Activated CD4-positive, alpha-beta T cell treated with anti-CD3 and anti-CD28 coated beads, Interleukin-2, amount 50 U/mL, for 4 hours (primary cell): ENCODE measurements at regions not wholly inside any gene's neighbourhood (a gene's known extent, or its start where the extent isn't known, plus 50 kb on each side); places are given as distances from the start of the nearest gene placed in this dataset.
"Not testable (repeated sequence)": the region's sequence is repeated elsewhere in the genome, so short reads cannot be mapped to it uniquely, and the experiment has no call there.

Experiments
- DNase-seq, 2 experiments: peaks; one replicate each; pipeline ENCODE4 v3.0.0-alpha.2; 2020

- no peak for DNase-seq
Measured at GRCh38 chr5:163794993-163795392, 289.6 kb downstream of the MAT2B start.

- no peak for DNase-seq
Measured at GRCh38 chr5:163807781-163808180, 302.4 kb downstream of the MAT2B start.

DNA sequence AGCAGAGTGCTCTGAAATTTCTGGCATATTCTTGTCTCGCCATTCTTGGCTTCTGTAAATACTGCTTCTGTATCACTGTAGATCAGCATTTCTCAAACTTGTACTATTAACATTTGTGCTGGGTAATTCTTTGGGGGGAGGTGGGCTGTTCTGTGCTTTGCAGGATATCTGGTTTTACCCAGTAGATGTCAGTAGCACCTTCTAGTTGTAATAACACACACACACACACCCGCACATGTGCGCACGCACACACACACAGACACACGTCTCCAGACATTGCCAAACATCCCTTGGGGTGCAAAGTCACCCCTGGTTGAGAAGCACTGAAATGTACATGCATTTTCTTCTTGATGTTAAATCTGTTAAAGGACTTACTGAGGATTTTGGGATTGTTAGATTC, 304.1 kb downstream of the MAT2B start:
- no peak for DNase-seq

- DNase-seq, result no peak
Measured at GRCh38 chr5:163813900-163814299, 308.5 kb downstream of the MAT2B start.

DNA sequence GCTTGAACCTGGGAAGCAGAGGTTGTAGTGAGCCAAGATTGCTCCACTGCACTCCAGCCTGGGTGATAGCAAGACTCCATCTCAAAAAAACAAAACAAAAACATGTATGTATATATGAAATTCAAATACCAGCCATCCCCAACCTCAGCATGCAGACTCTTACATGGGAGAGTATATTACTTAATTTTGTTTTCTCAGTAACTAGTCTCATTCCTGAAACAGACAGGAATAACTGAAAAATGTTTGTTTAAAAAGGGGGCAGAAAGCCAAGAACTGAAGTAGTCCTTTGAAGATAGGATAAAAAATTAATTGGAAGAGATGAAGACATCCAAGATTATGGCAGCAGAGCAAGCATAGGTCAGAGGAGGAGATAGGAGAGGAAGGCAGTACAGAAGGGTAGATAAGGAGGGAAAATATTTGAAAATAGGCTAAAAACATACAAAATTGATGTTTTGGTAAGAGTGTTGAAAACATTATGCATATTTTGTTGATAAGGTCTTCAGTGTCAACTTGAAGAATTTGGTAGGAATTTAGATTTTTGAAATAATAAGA, 309.9 kb downstream of the MAT2B start:
- no peak for DNase-seq

GRCh38 chr5:163821142-163821541, 315.7 kb downstream of the MAT2B start:
- DNase-seq, result no peak

DNA sequence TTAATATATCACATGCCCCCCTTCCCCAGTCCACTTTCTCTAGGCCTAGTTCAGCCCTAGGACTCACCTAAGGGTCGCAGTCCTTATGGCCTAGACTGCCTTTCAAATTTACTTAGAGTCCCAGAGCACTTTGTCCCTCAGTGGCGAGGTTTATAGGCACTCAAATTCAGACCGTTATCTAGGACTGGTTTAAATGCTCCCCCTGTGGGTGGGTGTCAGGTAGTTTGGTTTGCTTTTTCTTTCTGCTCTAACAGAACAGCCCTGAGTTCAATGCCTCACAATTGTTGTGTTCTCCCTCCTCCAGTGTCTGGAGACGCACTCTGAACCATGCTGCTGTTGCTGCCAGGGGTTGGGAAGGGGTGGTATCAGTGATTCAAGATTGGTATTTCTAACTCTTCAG, 317.1 kb downstream of the MAT2B start:
- no peak for DNase-seq

GRCh38 chr5:163825661-163826060, 320.2 kb downstream of the MAT2B start:
- no peak for DNase-seq

DNA sequence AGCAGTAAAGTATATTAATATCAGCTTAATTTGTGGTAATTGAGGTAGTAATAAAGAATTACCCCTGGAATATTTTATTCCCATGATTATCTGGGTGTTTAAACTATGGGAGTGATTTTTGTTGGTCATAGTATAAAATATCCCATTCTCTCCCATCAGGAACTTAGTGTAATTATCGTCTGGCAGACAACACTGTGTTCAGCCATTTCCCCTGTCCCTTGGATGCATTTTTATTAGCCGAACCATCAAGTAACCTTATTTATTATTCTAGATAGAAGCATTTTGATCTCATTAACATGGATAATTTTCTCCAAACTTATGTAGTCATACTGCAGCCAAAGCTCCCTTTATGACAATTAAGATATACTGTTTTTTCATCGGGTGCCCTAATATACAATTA, 320.8 kb downstream of the MAT2B start:
- DNase-seq, result no peak

- no peak for DNase-seq
Measured at GRCh38 chr5:163832155-163832554, 326.7 kb downstream of the MAT2B start.

GRCh38 chr5:163838738-163839137, 333.3 kb downstream of the MAT2B start:
- DNase-seq, result no peak

GRCh38 chr5:163846512-163846911, 341.1 kb downstream of the MAT2B start:
- no peak for DNase-seq

- DNase-seq, result no peak
Measured at GRCh38 chr5:163855754-163856153, 350.3 kb downstream of the MAT2B start.

GRCh38 chr5:163861670-163862069, 356.3 kb downstream of the MAT2B start:
- no peak for DNase-seq

- no peak for DNase-seq
Measured at GRCh38 chr5:163867324-163867723, 361.9 kb downstream of the MAT2B start.

- DNase-seq, result no peak
Measured at GRCh38 chr5:163867738-163868137, 362.3 kb downstream of the MAT2B start.

DNA sequence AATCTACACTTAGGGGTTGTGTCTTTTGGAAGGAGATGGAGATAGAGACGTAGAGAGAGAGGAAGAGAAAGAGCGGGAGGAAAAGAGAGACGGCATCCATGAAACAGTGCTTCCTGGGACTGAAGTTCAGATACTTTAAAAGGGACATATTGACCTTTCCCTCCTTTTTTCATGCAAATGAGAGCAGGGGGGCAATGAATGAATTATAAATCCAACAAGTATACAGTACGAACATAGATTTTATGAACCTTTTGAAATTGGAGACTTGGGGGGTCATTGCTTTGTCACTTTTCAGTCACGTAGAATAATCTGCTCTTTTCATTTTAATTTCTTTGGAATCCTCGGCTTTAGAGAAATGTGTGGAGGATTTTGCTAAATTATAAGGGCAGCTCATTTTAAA, 364.2 kb downstream of the MAT2B start:
- no peak for DNase-seq

DNA sequence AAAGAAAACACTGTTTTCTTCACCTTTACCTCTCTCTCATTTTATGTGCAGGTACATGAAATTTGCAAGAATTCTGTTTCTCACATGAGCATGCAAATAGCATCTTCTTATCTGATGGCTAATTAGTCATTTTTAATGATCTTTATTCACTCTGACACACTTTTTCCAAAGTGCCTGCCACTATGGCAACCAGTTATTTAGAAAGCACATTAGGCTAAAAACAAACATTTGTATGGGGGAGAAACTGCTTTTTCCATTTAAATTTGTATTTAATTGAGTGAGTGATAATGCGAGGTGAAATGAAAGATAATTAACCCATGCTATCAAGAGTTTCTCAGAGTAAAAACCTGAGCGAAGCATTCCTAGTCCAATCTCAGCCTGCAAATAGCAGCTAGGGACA, 365.0 kb downstream of the MAT2B start:
- DNase-seq, result no peak

DNA sequence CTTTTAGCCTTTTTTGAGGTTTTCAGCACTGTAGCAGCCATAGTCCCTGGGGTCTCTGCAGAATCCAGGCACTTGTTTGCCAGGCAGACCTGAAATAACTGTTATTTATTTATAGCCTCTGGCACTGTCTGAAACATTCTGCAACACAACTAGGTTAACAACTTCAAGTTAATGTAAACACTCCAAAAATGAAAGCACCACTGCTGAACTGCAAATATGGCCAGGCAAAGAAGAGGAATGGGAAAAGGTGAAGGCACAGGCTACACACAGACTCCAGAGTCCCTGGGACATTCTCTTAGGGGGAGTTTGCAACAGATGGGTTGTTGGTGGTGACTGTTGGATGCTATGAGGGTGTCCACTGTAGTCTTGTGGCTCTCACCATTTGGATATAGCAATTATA, 369.0 kb downstream of the MAT2B start:
- no peak for DNase-seq

DNA sequence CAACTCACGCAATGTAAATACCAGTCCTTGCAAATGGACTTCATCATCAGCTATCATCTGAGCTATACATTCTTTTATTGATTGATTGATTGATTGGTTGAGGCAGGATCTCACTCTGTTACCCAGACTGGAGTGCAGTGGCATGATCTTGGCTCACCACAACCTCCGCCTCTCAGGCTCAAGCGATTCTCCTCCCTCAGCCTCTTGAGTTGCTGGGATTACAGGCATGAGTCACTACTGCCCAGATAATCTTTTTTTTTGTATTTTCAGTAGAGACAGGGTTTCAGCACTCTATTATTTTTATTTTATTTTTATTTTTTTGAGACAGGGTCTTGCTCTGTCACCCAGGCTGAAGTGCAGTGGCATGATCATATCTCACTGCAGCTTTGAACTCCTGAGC, 369.5 kb downstream of the MAT2B start:
- not testable (repeated sequence) for DNase-seq

DNA sequence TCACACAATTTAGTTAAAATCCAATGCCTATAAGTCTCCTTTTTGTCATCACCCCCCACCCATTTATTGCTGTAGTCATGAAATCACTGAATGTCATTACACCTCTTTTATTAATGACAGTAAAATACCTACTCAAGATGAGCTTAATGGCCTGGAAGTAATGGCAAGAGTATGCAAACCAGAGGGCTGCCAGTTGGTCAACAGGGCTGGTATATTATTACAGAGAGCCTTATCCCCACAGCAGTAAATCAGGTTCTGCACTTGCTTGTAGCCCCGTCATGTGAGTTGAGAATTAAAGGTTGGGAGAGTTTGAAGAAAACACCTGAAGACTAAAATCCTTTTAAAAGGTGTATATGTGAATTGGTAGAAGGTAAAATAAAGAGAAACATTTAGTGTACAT, 372.4 kb downstream of the MAT2B start:
- DNase-seq, result no peak

DNA sequence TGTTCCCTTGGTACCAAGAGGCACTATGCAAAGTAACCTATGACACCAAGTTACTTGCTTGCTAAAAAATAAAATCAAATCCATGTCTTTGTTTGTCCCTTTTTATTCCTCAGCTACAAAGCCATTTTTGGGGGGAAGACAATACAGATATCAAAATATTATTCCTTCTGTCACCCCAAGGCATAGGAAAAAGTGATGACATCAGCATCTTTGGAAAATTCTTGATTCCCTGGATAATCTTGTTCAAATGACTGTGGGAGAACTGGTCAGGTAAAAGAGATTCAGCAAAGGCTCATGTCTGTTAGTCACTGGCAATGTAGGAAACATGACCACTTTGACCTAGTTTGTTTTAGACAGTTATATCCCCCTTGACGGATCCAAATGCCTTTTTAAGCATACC, 373.1 kb downstream of the MAT2B start:
- DNase-seq, result no peak

- no peak for DNase-seq
Measured at GRCh38 chr5:163880302-163880701, 374.9 kb downstream of the MAT2B start.

DNA sequence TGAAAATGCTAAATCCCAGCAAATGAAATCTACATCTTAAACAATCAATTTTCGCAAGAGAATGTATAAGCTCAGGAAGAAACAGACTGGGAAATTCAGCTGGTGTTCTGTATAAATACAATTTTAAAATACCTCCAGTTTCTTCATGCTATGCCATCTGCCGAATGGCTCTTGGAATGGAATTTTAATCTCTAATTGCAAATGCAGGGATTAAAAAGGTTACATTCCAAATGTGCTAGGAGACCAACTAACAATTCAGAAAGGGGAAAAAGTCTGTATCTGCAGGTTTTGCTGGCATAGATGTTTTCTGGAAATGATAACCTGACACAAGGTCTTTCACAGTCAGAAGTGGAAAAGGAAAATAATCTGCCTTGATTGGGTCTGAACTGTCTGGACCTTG, 379.7 kb downstream of the MAT2B start:
- no peak for DNase-seq

GRCh38 chr5:163887854-163888253, 382.4 kb downstream of the MAT2B start:
- no peak for DNase-seq

DNA sequence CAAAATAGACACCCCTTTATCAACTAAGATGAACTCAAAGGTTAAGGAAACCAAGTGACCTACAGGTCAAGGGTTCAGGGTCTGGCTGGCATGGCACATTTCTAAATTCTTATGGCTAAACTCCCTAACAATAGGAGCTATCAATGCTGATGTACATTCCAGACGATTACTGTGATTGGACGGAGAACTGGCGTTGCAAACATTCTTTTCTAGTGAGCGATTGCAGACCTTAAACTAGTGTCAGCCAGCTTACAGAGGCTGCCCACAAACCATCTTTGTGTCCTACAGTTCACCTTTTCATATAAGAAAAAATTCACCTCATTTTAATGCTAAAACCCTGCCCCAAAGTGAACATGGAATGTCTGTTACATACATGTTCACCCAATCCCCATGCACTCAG, 382.9 kb downstream of the MAT2B start:
- DNase-seq, result no peak
